Peyer's patch (tissue), 4 donors: ENCODE measurements at regions not wholly inside any gene's neighbourhood (a gene's known extent, or its start where the extent isn't known, plus 50 kb on each side); places are given as distances from the start of the nearest gene placed in this dataset.

Experiments
- POLR2A ChIP-seq, 2 donors: fragments of 450-650 bp; IDR thresholded peaks; one replicate each; pipeline ENCODE4 v1.5.1; 2017; ENCODE audit warnings: antibody characterized with exemption in 2 of 2, mild to moderate bottlenecking in 2 of 2, moderate library complexity in 2 of 2
- TF ChIP-seq, protein P1 (sequence below), 6 experiments: fragments of 450-650 bp in 4 of 6; fragments of 200-600 bp in 2 of 6; sonication (generic) in 1 of 6; IDR thresholded peaks; one replicate each; pipeline ENCODE4 v1.5.1; 2017 to 2019; ENCODE audit warnings: antibody characterized with exemption in 6 of 6, mild to moderate bottlenecking in 3 of 6, moderate library complexity in 1 of 6

DNA sequence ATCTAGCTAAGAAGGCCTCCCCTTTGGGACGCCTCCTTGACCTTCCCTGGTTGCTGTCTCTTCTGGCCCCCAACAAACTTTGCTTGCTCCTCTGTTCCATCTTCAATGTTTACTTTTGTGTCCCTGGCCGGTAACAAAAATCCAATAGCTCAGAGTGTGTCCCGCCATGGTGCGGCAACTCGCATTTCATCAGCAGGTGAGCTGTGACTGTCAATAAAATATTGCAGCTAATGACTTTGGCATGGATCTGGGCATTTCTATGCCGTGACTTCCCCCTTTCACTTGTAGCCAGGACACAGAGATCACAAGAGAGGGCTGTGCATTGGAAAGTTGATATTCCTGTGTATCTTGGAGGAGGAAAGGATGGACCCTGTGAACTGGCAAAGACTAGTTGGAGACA, 317.6 kb downstream of the RPS24 start:
- TF ChIP-seq, protein P1, sequence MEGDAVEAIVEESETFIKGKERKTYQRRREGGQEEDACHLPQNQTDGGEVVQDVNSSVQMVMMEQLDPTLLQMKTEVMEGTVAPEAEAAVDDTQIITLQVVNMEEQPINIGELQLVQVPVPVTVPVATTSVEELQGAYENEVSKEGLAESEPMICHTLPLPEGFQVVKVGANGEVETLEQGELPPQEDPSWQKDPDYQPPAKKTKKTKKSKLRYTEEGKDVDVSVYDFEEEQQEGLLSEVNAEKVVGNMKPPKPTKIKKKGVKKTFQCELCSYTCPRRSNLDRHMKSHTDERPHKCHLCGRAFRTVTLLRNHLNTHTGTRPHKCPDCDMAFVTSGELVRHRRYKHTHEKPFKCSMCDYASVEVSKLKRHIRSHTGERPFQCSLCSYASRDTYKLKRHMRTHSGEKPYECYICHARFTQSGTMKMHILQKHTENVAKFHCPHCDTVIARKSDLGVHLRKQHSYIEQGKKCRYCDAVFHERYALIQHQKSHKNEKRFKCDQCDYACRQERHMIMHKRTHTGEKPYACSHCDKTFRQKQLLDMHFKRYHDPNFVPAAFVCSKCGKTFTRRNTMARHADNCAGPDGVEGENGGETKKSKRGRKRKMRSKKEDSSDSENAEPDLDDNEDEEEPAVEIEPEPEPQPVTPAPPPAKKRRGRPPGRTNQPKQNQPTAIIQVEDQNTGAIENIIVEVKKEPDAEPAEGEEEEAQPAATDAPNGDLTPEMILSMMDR (IDR thresholded peaks at IDR 0.05) = no peak
- TF ChIP-seq POLR2A (IDR thresholded peaks at IDR 0.05) = no peak
